ENCODE measurements at regions not wholly inside any gene's neighbourhood (a gene's known extent, or its start where the extent isn't known, plus 50 kb on each side); places are given as distances from the start of the nearest gene placed in this dataset.

- Histone ChIP-seq H3K9me3 (ENCODE audit: control insufficient read depth, low read depth, low read length) (peaks cover 3% of the 10 kb centered on the region), H3K4me3 (ENCODE audit: low read length) (no peak overlapping the region), H3K36me3 (ENCODE audit: control insufficient read depth, insufficient read depth, low read length) (no peaks in the 10 kb centered on the region), H3K27me3 (ENCODE audit: control insufficient read depth, insufficient read depth, low read length) (no peaks in the 10 kb centered on the region), H3K27ac (ENCODE audit: low read length) (no peak overlapping the region), H3K4me1 (ENCODE audit: control insufficient read depth, insufficient read depth, low read length) (no peaks in the 10 kb centered on the region)
- DNase-seq: no peak
- no CpG with 5 or more reads among the region's 2 CpGs for WGBS (ENCODE audit: insufficient coverage, low lambda C conversion rate)
Observed at GRCh38 chr7:72466797-72467196, 54.7 kb upstream of the CALN1 start.

GRCh38 chr7:72465521-72465920, 53.4 kb upstream of the CALN1 start:
- no peaks in the 10 kb centered on the region for H3K27me3 ChIP-seq (ENCODE audit: control insufficient read depth, insufficient read depth, low read length)
- no peaks in the 10 kb centered on the region for H3K36me3 ChIP-seq (ENCODE audit: control insufficient read depth, insufficient read depth, low read length)
- DNase-seq: no peak
- peaks cover 3% of the 10 kb centered on the region for H3K9me3 ChIP-seq (ENCODE audit: control insufficient read depth, low read depth, low read length)
- H3K27ac ChIP-seq (ENCODE audit: low read length): no peak overlapping the region
- WGBS (ENCODE audit: insufficient coverage, low lambda C conversion rate): no CpG with 5 or more reads among the region's 5 CpGs
- H3K4me1 ChIP-seq (ENCODE audit: control insufficient read depth, insufficient read depth, low read length): no peaks in the 10 kb centered on the region
- no peak overlapping the region for H3K4me3 ChIP-seq (ENCODE audit: low read length)

- no peak overlapping the region for H3K27ac ChIP-seq (ENCODE audit: low read length)
- no peaks in the 10 kb centered on the region for H3K27me3 ChIP-seq (ENCODE audit: control insufficient read depth, insufficient read depth, low read length)
- no peaks in the 10 kb centered on the region for H3K36me3 ChIP-seq (ENCODE audit: control insufficient read depth, insufficient read depth, low read length)
- H3K4me1 ChIP-seq (ENCODE audit: control insufficient read depth, insufficient read depth, low read length): no peaks in the 10 kb centered on the region
- H3K9me3 ChIP-seq (ENCODE audit: control insufficient read depth, low read depth, low read length): peaks cover 3% of the 10 kb centered on the region
- WGBS (ENCODE audit: insufficient coverage, low lambda C conversion rate): no CpG with 5 or more reads among the region's 7 CpGs
- no peak overlapping the region for H3K4me3 ChIP-seq (ENCODE audit: low read length)
- DNase-seq: no peak
Observed at GRCh38 chr7:72462311-72462710, 50.2 kb upstream of the CALN1 start.
